Retinal pigment epithelial cell (primary cell): ENCODE measurements at regions not wholly inside any gene's neighbourhood (a gene's known extent, or its start where the extent isn't known, plus 50 kb on each side); places are given as distances from the start of the nearest gene placed in this dataset.
A peak's percentile ranks its signal among the peaks of the same experiment; 100 is the strongest.
"Not testable (repeated sequence)": the region's sequence is repeated elsewhere in the genome, so short reads cannot be mapped to it uniquely, and the experiment has no call there.

Experiments
- DNase-seq: peaks from one replicate; pipeline ENCODE4 v3.0.0-alpha.2; 2010; ENCODE audit warnings: low read depth
- H3K4me3 ChIP-seq: 2 replicates; pipeline ENCODE4 v1.5.1; 2011; ENCODE audit warnings: mild to moderate bottlenecking, low read length, control low read depth, moderate library complexity
- CTCF ChIP-seq: conservative IDR thresholded peaks from 2 replicates; pipeline ENCODE4 v1.5.1; 2011; ENCODE audit warnings: low read depth, low read length, control low read depth, inconsistent platforms

GRCh38 chr20:47974234-47974878 is 189.1 kb upstream of the SULF2 start:
- no peak for DNase-seq
- no peak for TF ChIP-seq CTCF
- H3K4me3 ChIP-seq, result no peak overlapping the region

GRCh38 chr20:47973519-47974233 is 188.4 kb upstream of the SULF2 start:
- TF ChIP-seq CTCF, result no peak
- no peak overlapping the region for H3K4me3 ChIP-seq
- DNase-seq, result peak; percentile 39

- no peak overlapping the region for H3K4me3 ChIP-seq
- no peak for TF ChIP-seq CTCF
- no peak for DNase-seq
Observed at GRCh38 chr20:47972916-47973309, 187.6 kb upstream of the SULF2 start.

GRCh38 chr20:47972297-47972915 is 187.1 kb upstream of the SULF2 start:
- not testable (repeated sequence) for DNase-seq
- peak overlapping the region; percentile 19 for H3K4me3 ChIP-seq
- peak; percentile 47 for TF ChIP-seq CTCF

GRCh38 chr20:47971058-47971791 is 185.9 kb upstream of the SULF2 start:
- H3K4me3 ChIP-seq, result no peak overlapping the region
- no peak for TF ChIP-seq CTCF
- no peak for DNase-seq

- no peak for DNase-seq
- no peak for TF ChIP-seq CTCF
- H3K4me3 ChIP-seq, result no peak overlapping the region
Observed at GRCh38 chr20:47970282-47970903, 185.1 kb upstream of the SULF2 start.
